Naive thymus-derived CD4-positive, alpha-beta T cell (primary cell): ENCODE measurements at regions not wholly inside any gene's neighbourhood (a gene's known extent, or its start where the extent isn't known, plus 50 kb on each side); places are given as distances from the start of the nearest gene placed in this dataset.
"Not testable (repeated sequence)": the region's sequence is repeated elsewhere in the genome, so short reads cannot be mapped to it uniquely, and the experiment has no call there.

Experiments used
- ATAC-seq: fragments of 150-1000 bp; cut with Tn5 transposase; 2 replicates; pipeline ENCODE4 v1.10.0; 2021; ENCODE audit warnings: mild to moderate bottlenecking, moderate library complexity
- CTCF ChIA-PET: fragments of 350-600 bp; sonication (Branson Sonifier 250); formaldehyde crosslinking; loops from one replicate; lab custom pipeline; 2021; ENCODE audit warnings: antibody characterized with exemption; lab: Charles Lee
- POLR2A ChIA-PET: fragments of 350-600 bp; sonication (Branson Sonifier 250); formaldehyde crosslinking; loops from one replicate; lab custom pipeline; 2021; ENCODE audit warnings: antibody characterized with exemption, inconsistent platforms; lab: Charles Lee
- DNase-seq, 9 donors: peaks; one replicate each; pipeline versions ENCODE4 v3.0.0 to v3.0.0-alpha.2; 2020 to 2022; ENCODE audit warnings: mixed read lengths in 1 of 9
- H3K27ac ChIP-seq: one replicate; pipeline ENCODE4 v1.7.0; 2013; ENCODE audit warnings: mild to moderate bottlenecking, low read depth, low read length, moderate library complexity
- H3K27me3 ChIP-seq, 2 donors: one replicate each; pipeline ENCODE4 v1.7.0; 2013; ENCODE audit warnings: low read length in 2 of 2, mild to moderate bottlenecking in 2 of 2, moderate library complexity in 2 of 2; ENCODE audit not compliant: control insufficient read depth in 2 of 2, insufficient read depth in 2 of 2
- H3K36me3 ChIP-seq, 3 experiments: 1 replicate in 2 of 3; 2 replicates in 1 of 3; pipeline ENCODE4 v1.7.0; 2013; ENCODE audit warnings: low read length in 3 of 3, mild to moderate bottlenecking in 3 of 3, moderate library complexity in 1 of 3; ENCODE audit not compliant: insufficient read depth in 3 of 3, control insufficient read depth in 2 of 3
- H3K4me1 ChIP-seq, 2 donors: one replicate each; pipeline ENCODE4 v1.7.0; 2013; ENCODE audit warnings: low read length in 2 of 2, mild to moderate bottlenecking in 2 of 2, moderate library complexity in 1 of 2; ENCODE audit not compliant: control insufficient read depth in 2 of 2, insufficient read depth in 2 of 2
- H3K4me3 ChIP-seq: 2 replicates; pipeline ENCODE4 v1.7.0; 2013; ENCODE audit warnings: mild to moderate bottlenecking, low read length
- H3K9me3 ChIP-seq, 3 experiments: 1 replicate in 2 of 3; 2 replicates in 1 of 3; pipeline ENCODE4 v1.7.0; 2013; ENCODE audit warnings: low read length in 3 of 3; ENCODE audit not compliant: control insufficient read depth in 2 of 3
- H3K27ac Mint-ChIP-seq, 9 donors: one replicate each; pipeline ENCODE4 v1.8.0; 2020 to 2022; ENCODE audit warnings: mixed read lengths in 9 of 9, mild to moderate bottlenecking in 8 of 9, moderate library complexity in 5 of 9, inconsistent platforms in 2 of 9
- H3K27me3 Mint-ChIP-seq, 5 donors: one replicate each; pipeline ENCODE4 v1.8.0; 2021 to 2022; ENCODE audit warnings: mixed read lengths in 5 of 5, mild to moderate bottlenecking in 1 of 5
- H3K36me3 Mint-ChIP-seq, 5 donors: one replicate each; pipeline ENCODE4 v1.8.0; 2020 to 2022; ENCODE audit warnings: mixed read lengths in 5 of 5, mild to moderate bottlenecking in 3 of 5, inconsistent platforms in 1 of 5
- H3K4me1 Mint-ChIP-seq, 7 donors: one replicate each; pipeline ENCODE4 v1.8.0; 2020 to 2022; ENCODE audit warnings: mixed read lengths in 7 of 7, mild to moderate bottlenecking in 3 of 7, inconsistent platforms in 1 of 7
- H3K4me3 Mint-ChIP-seq, 10 donors: one replicate each; pipeline ENCODE4 v1.8.0; 2020 to 2022; ENCODE audit warnings: mild to moderate bottlenecking in 10 of 10, mixed read lengths in 10 of 10, moderate library complexity in 6 of 10, inconsistent platforms in 2 of 10
- H3K9me3 Mint-ChIP-seq, 11 donors: one replicate each; pipeline ENCODE4 v1.8.0; 2020 to 2022; ENCODE audit warnings: mixed read lengths in 11 of 11, mild to moderate bottlenecking in 4 of 11, inconsistent platforms in 1 of 11, moderate library complexity in 1 of 11
- intact Hi-C, 2 donors: fragments of 100-400 bp; cut with micrococcal nuclease; formaldehyde crosslinking; loops; one replicate each; pipeline ENCODE4 v1.15.1; 2023

GRCh38 chr7:152594801-152595200, 81.1 kb downstream of the XRCC2 start:
- Histone ChIP-seq H3K36me3 (no peaks in the 10 kb centered on the region), H3K27me3 (no peaks in the 10 kb centered on the region), H3K9me3 (no peaks in the 10 kb centered on the region), H3K4me3 (no peak overlapping the region), H3K4me1 (no peaks in the 10 kb centered on the region), H3K27ac (no peak overlapping the region)
- Mint-ChIP-seq H3K4me1 (no peaks in the 10 kb centered on the region), H3K4me3 (no peak overlapping the region), H3K9me3 (no peaks in the 10 kb centered on the region), H3K36me3 (no peaks in the 10 kb centered on the region), H3K27ac (no peak overlapping the region), H3K27me3 (no peaks in the 10 kb centered on the region)
- ATAC-seq (no peak), DNase-seq (no peak)
- ChIA-PET POLR2A (no interaction called here), CTCF (no interaction called here)
- intact Hi-C loops: no loop called here

DNA sequence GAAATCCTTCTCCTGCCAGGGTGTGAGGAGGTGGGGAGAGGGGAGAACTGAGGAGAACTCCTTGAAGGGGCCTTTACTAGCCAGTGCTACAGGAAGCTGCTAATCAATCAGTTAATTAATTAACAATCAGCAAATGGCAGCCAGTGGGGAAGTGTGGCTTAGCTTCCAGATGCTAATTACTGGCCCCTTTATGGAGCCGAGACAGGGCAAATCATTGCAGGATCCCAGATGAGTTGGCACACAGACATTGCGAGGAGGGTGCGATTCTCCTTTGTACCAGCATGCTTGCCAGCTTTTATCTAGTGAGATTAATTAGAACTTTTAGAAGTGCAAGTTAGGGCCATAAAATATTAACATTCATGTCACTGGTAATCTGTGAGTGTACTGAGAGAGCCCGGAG, 84.0 kb downstream of the XRCC2 start:
- H3K27ac Mint-ChIP-seq: no peak overlapping the region
- Histone ChIP-seq H3K27ac (no peak overlapping the region), H3K4me3 (no peak overlapping the region), H3K9me3 (no peaks in the 10 kb centered on the region), H3K4me1 (no peaks in the 10 kb centered on the region), H3K27me3 (no peaks in the 10 kb centered on the region), H3K36me3 (no peaks in the 10 kb centered on the region)
- no peaks in the 10 kb centered on the region for H3K27me3 Mint-ChIP-seq
- intact Hi-C loops: no loop called here
- ChIA-PET CTCF (no interaction called here), POLR2A (no interaction called here)
- no peaks in the 10 kb centered on the region for H3K4me1 Mint-ChIP-seq
- no peak for DNase-seq
- H3K9me3 Mint-ChIP-seq: no peaks in the 10 kb centered on the region
- H3K36me3 Mint-ChIP-seq: no peaks in the 10 kb centered on the region
- no peak overlapping the region for H3K4me3 Mint-ChIP-seq
- ATAC-seq: no peak

DNA sequence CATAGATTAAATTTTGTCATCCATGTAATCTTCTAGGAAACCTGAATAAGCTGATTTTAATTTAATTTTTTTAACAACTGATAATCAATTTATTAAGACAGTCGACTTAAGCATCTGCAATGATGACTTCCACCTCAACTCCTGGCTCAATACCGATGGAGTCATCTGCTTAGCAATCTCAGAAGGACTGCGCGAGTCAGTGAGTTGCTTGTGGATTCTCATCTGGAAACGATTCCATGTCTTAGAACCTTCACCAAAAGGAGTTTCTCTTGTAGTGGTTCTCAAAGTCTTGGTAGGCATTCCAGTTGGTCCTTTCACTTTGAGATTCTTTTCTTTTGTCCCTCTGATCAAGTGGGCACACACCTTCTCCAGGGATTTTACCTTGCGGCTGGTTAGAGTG, 85.5 kb downstream of the XRCC2 start:
- Histone ChIP-seq H3K4me3 (no peak overlapping the region), H3K36me3 (no peaks in the 10 kb centered on the region), H3K27ac (no peak overlapping the region), H3K9me3 (no peaks in the 10 kb centered on the region), H3K27me3 (no peaks in the 10 kb centered on the region), H3K4me1 (no peaks in the 10 kb centered on the region)
- DNase-seq (no peak), ATAC-seq (no peak)
- Mint-ChIP-seq H3K36me3 (no peaks in the 10 kb centered on the region), H3K9me3 (no peaks in the 10 kb centered on the region), H3K27ac (no peak overlapping the region), H3K4me3 (no peak overlapping the region), H3K27me3 (no peaks in the 10 kb centered on the region), H3K4me1 (no peaks in the 10 kb centered on the region)
- POLR2A ChIA-PET: interaction anchor here (1.2 kb wide), 1 partner anchor 25 kb away, joined by 3 read pairs; no protein-coding TSS in a partner anchor
- CTCF ChIA-PET: interaction anchor here (0.7 kb wide), 1 partner anchor 125 kb away, joined by 4 read pairs; no protein-coding TSS in a partner anchor
- intact Hi-C loops: no loop called here

- ATAC-seq, POLR2A ChIA-PET: not testable (repeated sequence)
Measured at GRCh38 chr7:152589821-152590220, 86.1 kb downstream of the XRCC2 start.

GRCh38 chr7:152588350-152588749, 87.6 kb downstream of the XRCC2 start:
- H3K27ac Mint-ChIP-seq: no peak overlapping the region
- intact Hi-C loops: no loop called here

More at GRCh38 chr7:152589821-152590220, 86.1 kb downstream of the XRCC2 start:
- H3K4me1 Mint-ChIP-seq, H3K4me1 ChIP-seq, H3K4me3 ChIP-seq, H3K27ac ChIP-seq, H3K27me3 ChIP-seq, H3K36me3 ChIP-seq, DNase-seq, H3K9me3 ChIP-seq, H3K9me3 Mint-ChIP-seq, H3K4me3 Mint-ChIP-seq, H3K27me3 Mint-ChIP-seq, intact Hi-C loops, H3K27ac Mint-ChIP-seq, H3K36me3 Mint-ChIP-seq, CTCF ChIA-PET: not testable (repeated sequence)

GRCh38 chr7:152587366-152587765, 88.6 kb downstream of the XRCC2 start:
- no peaks in the 10 kb centered on the region for H3K4me1 ChIP-seq
- intact Hi-C loops: no loop called here
- no peak overlapping the region for H3K4me3 ChIP-seq
- Mint-ChIP-seq H3K27me3 (no peaks in the 10 kb centered on the region), H3K4me1 (no peaks in the 10 kb centered on the region), H3K4me3 (no peak overlapping the region), H3K9me3 (no peaks in the 10 kb centered on the region), H3K36me3 (no peaks in the 10 kb centered on the region), H3K27ac (no peak overlapping the region)
- H3K27me3 ChIP-seq: no peaks in the 10 kb centered on the region
- DNase-seq (no peak), ATAC-seq (no peak)
- H3K9me3 ChIP-seq: no peaks in the 10 kb centered on the region
- no peak overlapping the region for H3K27ac ChIP-seq
- H3K36me3 ChIP-seq: no peaks in the 10 kb centered on the region
- ChIA-PET CTCF (no interaction called here), POLR2A (interaction anchor here (0.7 kb wide), 1 partner anchor 13 kb away, joined by 3 read pairs; no protein-coding TSS in a partner anchor)

More at GRCh38 chr7:152588350-152588749, 87.6 kb downstream of the XRCC2 start:
- Histone ChIP-seq H3K9me3 (no peaks in the 10 kb centered on the region), H3K27ac (no peak overlapping the region), H3K4me3 (no peak overlapping the region), H3K27me3 (no peaks in the 10 kb centered on the region), H3K4me1 (no peaks in the 10 kb centered on the region), H3K36me3 (no peaks in the 10 kb centered on the region)
- H3K4me1 Mint-ChIP-seq: no peaks in the 10 kb centered on the region
- POLR2A ChIA-PET: no interaction called here
- CTCF ChIA-PET: no interaction called here
- DNase-seq (no peak), ATAC-seq (no peak)
- no peaks in the 10 kb centered on the region for H3K36me3 Mint-ChIP-seq
- H3K27me3 Mint-ChIP-seq: no peaks in the 10 kb centered on the region
- no peak overlapping the region for H3K4me3 Mint-ChIP-seq
- H3K9me3 Mint-ChIP-seq: no peaks in the 10 kb centered on the region

GRCh38 chr7:152583006-152583405, 92.9 kb downstream of the XRCC2 start:
- H3K27ac ChIP-seq: no peak overlapping the region
- Mint-ChIP-seq H3K27ac (no peak overlapping the region), H3K4me3 (no peak overlapping the region), H3K4me1 (no peaks in the 10 kb centered on the region), H3K36me3 (no peaks in the 10 kb centered on the region), H3K9me3 (no peaks in the 10 kb centered on the region), H3K27me3 (no peaks in the 10 kb centered on the region)
- ChIA-PET POLR2A (interaction anchor here (0.7 kb wide), 1 partner anchor 170 kb away, joined by 5 read pairs; no protein-coding TSS in a partner anchor), CTCF (interaction anchor here (0.7 kb wide), 1 partner anchor 20 kb away, joined by 3 read pairs; no protein-coding TSS in a partner anchor)
- H3K4me3 ChIP-seq: no peak overlapping the region
- no peaks in the 10 kb centered on the region for H3K36me3 ChIP-seq
- H3K27me3 ChIP-seq: no peaks in the 10 kb centered on the region
- no peaks in the 10 kb centered on the region for H3K4me1 ChIP-seq
- H3K9me3 ChIP-seq: no peaks in the 10 kb centered on the region
- no peak for DNase-seq
- intact Hi-C loops: no loop called here
- ATAC-seq: no peak
